ENCODE measurements at regions not wholly inside any gene's neighbourhood (a gene's known extent, or its start where the extent isn't known, plus 50 kb on each side); places are given as distances from the start of the nearest gene placed in this dataset.
"Not testable (repeated sequence)": the region's sequence is repeated elsewhere in the genome, so short reads cannot be mapped to it uniquely, and the experiment has no call there.

DNA sequence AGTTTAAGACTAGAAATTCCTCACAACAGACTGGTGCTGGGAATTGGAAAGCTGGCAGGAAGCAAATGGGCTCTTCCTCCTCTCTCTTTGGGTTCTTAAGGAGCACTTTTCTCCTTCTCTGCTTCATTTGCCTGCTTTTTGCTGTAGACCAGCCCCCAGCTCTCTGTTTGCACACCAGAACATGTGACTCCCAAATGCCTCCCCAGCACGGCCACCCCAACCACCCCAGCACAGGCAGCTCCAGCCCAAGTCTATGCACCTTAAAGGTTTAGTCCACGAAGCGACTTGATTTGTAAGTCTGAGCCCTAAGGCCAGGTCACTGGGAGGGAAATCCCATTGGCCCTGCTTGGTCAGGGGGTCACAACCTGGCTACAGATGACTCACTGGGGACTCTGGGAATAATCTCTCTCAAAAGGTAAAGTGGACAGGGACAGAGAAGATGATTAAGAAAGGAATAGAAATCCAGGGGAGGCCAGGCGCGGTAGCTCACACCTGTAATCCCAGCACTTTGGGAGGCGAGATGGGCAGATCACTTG, 377.8 kb upstream of the PROK2 start:
- no peak for DNase-seq

DNA sequence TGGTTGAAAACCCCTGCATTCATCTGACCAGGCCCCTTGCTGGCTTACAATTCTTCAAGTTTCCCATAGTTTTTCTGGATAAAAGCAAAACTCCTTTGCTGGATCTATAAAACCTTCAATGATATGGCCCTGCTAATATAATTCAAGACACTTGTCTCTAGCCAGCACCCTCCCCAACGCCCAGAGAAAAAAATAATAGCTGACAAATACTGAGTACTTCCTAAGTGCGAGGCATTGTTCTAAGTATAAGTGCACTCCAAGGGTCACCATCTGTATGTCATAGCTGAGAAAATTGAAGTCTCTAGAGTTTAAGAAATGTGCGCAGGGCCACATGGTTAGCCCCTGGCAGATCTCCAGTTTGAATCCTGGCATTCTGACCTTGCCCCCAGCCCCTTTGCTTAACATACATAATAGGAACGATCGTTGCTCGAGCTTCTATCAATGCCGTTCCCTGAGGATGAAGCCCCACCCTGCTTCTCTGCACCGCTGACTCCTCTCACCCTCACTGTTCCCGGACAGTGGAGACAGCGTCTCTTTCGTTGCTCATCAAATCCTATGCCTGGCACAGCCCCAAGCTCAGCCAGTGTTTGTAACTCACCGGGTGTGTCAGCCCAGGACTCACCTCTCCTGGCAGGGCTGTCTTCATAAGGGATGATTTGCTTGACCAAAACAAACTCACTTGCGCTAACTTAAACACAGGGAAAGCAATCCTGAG, 377.1 kb upstream of the PROK2 start:
- DNase-seq, result no peak

DNA sequence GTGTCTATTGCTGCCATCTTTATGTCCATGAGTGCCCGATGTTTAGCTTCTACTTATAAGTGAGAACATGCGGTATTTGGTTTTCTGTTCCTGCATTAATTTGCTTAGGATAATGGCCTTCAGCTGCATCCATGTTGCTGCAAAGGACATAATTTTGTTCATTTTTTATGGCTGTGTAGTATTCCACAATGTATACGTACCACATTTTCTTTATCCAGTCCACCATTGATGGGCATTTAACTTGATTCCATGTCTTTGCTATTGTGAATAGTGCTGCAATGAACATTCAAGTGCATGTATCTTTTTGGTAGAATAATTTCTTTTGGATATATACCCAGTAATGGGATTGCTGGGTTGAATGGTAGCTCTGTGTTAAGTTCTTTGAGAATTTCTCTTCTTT, 376.3 kb upstream of the PROK2 start:
- DNase-seq, result not testable (repeated sequence)

DNA sequence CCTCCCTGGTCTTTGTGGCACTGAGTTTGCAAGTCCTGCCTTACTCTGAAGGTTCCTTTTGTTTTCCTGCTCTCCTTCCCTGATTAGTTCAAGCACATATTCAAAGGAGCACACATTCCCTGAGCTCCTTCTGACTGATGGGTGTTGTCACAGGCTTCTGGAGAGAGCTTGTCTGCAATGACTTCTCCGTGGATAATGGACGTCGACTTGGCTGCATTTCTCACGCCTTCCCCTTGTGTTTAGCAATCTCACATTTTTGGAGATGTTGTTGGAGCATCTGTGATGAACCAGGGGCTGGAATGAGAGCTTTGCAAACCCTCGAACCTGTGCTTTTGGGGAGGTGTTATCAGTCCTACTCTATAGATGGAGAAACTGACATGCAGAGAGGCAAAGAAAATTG, 375.4 kb upstream of the PROK2 start:
- DNase-seq, result no peak

DNA sequence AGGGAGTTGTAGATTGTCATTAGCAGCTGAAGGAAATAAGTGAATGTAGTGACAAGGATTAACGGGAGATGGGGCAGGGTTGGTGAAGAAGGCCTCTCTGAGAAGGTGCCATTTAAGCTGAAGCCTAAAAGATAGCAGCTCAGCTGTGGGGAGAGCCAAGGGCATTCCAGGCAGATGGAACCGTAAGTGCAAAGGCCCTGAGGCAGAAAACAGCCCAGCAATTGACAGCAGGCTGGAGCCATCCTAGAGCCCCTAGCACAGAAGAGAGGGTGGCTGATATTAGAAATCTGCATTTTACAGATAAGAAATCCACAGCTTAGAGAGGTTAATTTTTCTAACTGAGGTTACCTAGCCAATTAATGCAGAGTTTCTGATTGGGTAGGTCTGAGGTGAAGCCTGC, 374.5 kb upstream of the PROK2 start:
- no peak for DNase-seq

DNA sequence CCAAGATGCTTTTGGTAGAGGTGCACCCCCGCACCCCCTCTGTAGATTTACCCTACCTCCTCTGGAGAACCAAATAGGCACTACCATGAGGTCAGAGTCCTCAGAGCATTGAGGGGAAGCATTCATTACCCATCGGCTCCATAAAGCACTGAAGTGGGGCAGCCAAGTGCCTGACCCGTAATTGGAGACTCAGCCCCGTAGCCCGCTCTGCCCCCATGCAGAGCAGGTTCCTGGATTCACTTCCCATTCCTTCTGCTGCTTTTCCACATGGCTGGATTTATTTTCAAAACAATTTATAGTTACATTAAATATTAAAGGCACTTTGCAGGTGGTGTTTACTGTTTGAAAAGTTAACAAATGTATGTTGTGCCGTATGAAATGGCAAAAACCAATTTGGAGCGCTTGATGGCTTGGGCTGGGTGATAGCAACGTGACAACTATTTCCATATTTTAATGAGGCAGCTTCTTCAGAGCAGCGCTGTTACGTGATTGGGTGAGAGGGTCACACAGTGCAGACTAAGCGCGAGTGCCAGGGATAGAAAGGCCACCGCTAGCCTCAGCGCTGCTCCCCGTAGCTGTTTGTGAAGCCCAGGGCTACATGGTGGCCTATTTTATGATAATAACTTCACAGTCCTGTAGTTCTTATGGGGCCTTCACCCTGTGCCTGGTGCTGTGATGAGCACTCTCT, 373.8 kb upstream of the PROK2 start:
- no peak for DNase-seq

DNA sequence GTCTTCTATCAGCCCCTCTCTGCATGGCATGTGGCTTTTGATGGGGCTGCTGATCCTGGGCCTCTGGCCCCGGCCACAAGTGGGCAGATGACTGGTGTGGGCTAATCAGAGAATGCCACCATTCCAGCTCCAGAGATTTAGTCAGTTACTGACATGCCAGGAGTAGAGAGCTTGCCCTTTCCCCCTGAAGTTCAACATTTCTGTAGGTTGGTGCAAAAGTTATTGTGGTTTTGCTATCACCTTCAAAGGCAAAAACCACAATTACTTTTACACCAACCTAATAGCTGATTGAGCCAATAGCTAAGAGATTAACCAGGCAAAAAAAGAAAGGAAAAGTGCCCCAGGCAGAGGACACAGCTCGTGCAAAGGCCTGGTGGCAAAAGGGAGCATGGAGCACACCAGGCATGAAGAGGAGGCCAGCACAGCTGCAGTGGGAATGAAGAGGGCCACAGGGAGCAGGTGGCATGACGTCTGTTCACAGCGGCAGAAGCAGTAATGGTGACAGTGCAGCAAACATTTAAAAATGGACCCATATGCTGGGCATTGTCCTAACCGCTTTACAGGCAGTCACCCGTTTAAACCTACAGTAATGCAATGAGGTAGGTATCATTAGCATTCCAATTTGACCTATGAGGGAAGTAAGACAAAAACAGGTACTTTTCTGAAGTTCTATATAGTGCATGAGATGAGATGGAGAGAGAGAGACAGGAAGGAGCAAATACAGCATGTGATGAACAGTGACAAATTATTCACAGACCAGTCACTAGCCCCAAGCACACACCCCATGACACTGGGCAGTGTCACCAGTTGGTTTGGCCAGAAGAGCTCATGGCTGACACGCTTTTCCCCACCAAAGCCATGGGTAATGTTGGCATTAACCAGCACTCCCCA, 373.0 kb upstream of the PROK2 start:
- no peak for DNase-seq

DNA sequence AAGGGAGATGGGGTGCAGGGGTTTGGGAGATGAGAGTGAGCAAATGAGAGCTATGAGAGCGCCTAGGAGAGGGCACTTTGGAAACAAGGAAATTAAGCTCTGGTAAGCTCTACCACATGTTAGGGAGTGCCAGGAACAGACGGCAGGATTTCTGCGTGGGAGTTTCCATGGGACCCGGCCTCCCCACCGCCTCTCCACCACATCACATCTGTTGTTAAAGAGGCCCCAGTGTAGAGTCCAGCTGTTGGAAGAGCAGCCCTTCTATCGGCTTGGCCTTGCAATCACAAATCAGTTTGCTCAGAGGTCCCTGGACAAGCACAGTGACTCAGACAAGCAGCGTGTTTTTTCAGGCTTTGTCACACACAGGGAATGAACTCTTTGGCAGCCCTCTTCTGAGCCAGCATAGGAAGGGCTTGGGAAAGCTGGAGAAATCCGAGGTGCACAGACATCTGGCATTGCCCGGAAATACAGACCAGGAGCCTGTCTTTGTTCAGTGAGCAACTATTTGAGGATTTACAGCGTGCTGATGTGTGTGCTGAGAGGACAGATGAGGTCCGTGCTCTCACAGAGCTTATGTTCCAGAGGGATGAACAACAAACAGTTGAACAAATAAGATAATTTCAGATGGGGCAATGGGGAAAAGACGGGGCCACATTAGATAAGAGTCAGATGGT, 370.6 kb upstream of the PROK2 start:
- no peak for DNase-seq

DNA sequence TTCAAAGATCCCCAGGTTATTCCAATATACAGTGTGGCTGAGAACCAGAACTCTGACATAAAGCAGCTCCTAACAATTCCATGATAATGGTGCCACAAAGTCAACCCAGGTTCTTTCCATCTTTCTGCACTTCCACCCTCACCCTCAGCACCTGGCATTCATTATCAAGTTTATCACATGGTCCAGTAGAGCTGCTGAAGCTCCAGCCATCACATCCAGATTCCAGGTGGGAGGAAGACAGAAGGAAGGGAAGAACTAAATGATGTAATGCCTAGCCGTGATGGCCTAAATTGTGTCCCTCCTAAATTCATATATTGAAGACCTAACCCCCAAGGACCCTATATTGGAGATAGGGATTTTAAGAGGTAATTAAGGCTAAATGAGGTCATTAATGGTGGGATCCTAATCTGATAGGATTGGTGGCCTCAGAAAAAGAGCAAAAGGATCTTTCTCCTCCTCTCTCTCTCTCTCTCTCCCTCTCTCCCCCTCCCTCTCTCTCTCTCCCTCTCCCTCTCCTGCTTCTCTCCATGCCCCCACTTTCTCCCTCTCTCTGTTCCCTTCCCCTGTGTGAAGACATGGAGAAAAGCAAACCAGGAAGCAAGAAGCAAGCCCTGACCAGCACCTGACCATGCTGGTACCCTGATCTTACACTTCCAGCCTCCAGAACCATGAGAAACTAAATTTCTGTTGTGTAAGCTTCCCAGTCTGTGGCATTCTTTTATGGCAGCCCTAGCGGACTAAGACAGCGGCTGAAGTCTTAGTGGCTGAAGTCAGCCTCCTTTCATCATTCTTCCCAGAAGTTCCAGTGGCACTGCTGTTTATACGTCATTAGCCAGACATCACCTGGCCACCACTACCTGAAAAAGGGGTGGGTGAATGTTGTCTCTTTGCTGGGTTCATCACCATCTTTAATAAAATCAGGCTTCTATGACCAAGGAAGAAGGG, 369.7 kb upstream of the PROK2 start:
- no peak for DNase-seq

DNA sequence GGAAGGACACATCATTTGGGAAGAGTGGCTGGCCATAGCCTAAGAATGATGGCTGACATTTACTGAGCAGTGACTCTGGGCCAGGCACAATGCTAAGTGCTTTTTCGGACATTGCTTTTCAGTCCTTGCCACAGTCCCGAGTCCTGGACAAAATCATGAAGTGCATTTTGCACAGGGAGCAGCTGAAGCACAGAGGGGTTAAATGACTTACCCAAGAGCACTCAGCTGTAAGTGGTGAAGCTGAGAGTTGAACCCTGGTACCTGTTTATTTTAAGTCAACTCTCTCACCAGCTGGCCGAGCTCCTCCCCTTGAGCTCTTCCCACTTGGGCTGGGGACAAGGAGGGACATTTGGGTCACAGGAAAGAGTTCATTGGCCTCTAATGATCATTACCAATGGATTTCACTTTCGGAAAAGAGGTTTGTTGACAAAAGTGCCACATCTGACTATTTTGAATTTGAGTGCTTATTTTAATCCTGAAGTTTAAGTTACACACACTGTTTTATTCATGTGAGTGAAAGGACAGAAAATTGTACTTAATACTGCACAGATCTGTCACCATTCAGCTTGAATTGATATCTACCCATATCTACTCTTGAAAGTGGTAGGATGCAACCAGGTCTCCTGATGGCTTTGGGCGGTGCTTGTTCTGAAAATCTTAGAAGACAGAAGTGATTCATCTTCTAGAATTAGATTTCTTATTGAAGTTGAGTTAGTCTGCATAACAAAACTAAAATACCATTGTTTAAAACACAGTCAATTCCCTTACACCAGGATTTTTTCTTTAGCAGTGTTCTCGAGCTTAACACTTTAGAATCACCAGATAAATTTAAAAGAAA, 368.7 kb upstream of the PROK2 start:
- no peak for DNase-seq

DNA sequence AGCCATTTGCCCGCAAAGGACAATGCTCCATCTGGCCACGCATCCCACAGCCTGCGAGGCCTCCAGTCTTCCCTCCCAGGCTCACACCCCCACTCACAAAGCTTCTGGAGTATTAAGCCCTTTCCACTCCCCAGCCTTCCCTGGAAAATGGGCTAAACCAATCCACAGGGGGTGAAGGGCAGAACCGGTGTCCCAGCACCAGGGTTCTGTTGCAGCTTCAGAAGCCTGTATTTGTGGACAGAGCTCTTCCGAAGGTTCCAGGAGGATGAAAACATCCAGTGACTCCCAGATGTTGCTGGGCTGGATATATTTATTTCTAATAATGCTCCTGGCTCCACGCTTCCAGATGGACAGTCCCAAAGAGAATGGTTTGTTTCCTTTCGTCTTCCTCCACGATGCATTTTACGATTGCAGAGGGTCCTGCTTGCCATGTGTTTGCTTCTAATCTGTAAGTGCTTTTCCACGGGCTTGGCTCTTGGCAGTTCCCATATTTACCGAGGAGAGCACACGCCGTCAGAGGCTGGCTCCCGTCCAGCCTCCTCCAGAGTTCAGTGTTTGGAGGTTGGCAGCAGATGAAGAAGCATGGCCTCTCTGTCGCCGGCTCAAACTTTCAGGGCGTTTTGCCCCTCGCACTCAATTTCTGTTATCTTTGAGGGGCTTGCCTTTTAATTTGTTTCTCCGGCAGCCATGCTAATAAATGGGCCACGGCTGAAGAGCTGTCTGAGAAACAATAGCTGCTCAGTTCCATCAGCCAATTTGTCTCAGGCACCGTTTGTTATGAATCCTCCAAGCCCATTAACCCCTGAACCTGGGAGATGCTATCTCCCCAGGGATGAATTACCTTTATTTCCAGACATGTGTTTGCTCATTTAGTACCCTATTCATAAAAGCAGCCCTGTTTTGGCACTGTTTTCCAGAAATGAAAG, 367.9 kb upstream of the PROK2 start:
- no peak for DNase-seq

DNA sequence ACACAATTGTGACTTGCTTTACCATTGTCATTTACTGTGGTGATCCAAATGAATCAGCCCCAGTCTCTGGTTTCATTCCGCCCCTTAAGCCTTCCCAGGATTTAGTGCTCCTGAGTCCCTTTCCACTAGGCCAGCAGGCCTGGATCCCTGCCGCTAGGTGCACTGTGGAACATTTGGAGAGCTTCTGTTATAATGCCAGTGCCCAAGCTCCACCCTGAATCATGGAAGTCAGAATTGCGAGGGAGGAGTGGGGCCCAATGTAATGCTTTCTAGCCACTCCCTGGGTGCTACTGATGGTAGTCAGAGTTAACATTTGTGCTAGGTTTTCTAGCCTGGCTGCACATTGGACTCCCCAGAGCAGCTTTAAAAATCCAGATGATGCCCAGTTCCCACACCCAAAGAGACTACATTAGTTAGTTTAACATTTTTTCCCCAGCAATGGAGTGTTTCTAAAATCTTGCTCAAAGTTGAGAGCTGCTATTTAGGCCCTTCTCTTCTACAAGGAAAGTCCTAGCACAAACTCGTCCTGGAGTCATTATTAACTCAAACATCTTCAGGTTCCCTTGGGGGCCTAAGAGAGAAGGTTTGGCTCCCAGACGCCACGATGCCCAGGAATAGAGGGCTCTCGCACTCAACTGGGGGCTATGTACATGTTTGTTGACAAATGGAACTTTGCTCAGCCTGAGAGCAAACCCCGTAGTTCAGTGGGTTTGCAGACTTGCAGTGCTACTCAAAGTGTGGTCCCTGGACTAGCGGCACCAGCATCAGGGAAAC, 366.7 kb upstream of the PROK2 start:
- no peak for DNase-seq

DNA sequence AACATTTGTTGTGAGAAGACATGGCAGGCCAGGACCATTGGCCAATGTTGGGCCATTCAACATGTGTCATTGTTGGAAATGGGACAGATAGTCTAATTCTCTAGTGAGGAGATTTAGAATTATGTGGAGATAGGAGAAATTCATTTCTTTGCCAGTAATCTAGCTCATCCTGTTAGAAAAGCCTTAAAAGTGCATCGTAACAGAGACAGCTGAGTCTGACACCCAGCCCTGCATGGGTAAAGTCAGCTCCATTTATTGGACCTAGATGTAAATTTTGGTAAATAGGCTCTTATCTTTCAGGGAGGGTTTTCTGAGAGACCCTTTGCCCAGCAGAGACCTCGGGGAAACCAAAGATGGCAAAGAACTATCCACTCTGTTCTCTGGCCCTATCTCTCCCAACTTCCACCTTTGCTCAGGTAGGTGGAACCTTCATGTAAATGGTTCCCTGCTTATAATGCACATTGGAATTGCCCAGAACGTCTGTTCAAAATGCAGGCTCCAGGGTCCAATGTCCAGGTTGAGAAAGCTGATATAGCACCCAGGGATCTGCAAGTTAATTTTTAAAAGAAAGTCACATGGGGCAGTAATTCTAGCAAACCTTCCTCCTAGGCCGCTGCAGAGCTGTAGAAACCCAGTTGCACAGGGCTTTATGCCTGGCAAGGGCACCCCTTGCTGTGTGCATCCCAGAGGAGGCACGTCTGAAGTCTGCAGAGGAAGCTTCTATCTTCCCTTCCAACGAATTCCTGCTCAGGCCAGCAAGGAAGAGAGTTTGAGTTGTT, 365.9 kb upstream of the PROK2 start:
- DNase-seq, result no peak

DNA sequence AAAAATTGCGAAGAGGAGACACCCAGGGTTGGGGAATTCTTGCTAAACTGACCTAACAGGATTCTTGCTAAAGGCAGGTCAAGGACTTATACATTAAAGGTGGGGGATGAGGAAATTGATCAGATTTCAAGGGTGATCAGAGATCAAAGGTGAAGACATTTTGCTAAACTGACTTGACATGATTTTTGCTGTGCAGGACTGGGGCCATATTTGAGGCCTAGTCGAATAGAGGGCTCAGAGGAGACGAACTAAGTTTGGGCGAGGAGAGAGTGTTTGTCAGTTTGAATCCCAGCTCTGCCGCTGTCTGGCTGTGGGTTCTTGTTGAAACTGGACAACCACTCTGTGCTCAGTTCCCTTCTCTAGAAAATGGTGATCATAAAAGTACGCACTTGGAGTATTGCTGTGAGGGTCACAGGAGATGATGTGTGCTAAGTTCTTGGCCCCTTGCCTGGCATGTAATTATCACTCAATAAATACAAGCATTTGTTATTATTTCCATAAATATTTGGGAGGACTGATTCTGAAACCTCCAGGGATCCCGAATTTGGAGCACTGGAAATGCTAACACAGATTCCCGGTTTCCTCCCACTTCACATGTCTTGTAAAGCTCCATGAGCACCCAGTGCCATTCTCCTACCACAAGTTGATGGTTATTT, 364.8 kb upstream of the PROK2 start:
- no peak for DNase-seq

DNA sequence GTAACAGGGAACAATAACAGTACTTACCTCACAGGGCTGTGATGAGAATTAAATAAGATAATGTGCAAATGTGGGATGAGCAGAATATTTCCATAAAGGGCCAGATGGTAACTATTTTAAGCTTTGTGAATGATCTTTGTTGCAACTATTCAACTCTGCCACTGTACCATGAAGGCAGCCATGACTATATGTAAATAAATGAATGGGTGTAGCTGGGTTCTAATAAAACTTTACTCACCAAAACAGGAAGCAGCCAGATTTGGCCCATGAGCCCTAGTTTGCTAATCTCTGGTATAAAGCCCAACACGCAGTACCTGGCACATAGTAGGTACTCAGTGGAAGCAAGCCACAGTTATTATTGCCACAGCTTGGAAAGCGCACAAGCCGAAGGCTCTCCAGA, 362.7 kb upstream of the PROK2 start:
- no peak for DNase-seq

DNA sequence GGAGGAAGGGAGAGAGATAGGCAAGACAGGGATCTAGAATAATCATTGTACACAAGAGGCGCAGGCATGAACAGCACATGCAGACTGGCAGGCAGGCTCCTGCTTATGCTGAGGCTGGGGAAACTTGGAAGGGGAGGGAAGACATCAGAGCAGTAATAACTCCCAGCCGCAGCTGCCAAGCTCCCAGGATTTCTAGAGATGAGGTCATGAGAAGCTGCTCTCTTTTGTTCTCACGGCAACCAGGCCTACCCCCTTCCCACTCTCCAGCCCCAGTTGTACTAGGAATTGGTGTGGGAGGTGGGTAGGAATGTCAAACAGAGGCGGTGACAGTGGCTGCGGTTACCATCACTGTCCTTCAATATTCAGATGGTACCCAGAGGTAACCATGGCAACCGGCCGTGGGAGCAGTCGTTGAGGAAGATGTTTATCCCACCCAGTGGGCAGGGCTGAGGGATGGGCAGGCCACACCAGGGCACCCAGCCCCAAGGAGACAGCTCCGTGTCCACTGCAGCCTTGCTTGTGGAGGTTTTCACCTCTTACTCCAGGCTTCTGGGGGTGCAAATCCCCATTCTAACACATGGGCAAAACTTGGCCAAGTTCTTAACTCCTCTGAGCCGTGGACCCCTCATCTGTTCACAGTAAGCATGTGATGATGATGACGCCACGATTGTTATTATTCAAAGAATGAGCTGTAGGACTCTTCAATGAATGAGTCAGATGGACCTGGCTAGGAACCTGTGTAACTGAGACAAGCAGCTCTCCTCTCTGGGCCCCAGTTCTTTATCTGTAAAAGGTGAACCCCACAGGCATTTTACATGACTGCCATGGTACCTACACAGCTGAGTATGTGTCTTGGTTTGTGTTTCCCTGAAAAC, 360.8 kb upstream of the PROK2 start:
- DNase-seq, result no peak
